Rectal smooth muscle tissue (tissue), 1 donor: ENCODE measurements at regions not wholly inside any gene's neighbourhood (a gene's known extent, or its start where the extent isn't known, plus 50 kb on each side); places are given as distances from the start of the nearest gene placed in this dataset.
"Not testable (repeated sequence)": the region's sequence is repeated elsewhere in the genome, so short reads cannot be mapped to it uniquely, and the experiment has no call there.

Source experiments
- H3K27ac ChIP-seq: one replicate; pipeline ENCODE4 v1.7.0; 2013; ENCODE audit warnings: low read depth, low read length, inconsistent platforms
- H3K27me3 ChIP-seq: one replicate; pipeline ENCODE4 v1.7.0; 2013; ENCODE audit warnings: low read length; ENCODE audit not compliant: control insufficient read depth, insufficient read depth
- H3K36me3 ChIP-seq: one replicate; pipeline ENCODE4 v1.7.0; 2013; ENCODE audit warnings: low read length; ENCODE audit not compliant: control insufficient read depth, insufficient read depth
- H3K4me1 ChIP-seq: one replicate; pipeline ENCODE4 v1.7.0; 2013; ENCODE audit warnings: low read length; ENCODE audit not compliant: control insufficient read depth, insufficient read depth
- H3K4me3 ChIP-seq: one replicate; pipeline ENCODE4 v1.7.0; 2013; ENCODE audit warnings: low read length
- H3K9ac ChIP-seq: one replicate; pipeline ENCODE4 v1.7.0; 2013; ENCODE audit warnings: low read length

- H3K27me3 ChIP-seq = no peaks in the 10 kb centered on the region
- H3K4me3 ChIP-seq = no peak overlapping the region
- no peaks in the 10 kb centered on the region for H3K36me3 ChIP-seq
- no peaks in the 10 kb centered on the region for H3K4me1 ChIP-seq
- no peak overlapping the region for H3K9ac ChIP-seq
- H3K27ac ChIP-seq = no peak overlapping the region
Measured at GRCh38 chr19:29040951-29041350, 172.0 kb downstream of the UQCRFS1 start.

- no peaks in the 10 kb centered on the region for H3K27me3 ChIP-seq
- no peak overlapping the region for H3K27ac ChIP-seq
- H3K4me3 ChIP-seq = no peak overlapping the region
Measured at GRCh38 chr19:29040292-29040691, 172.7 kb downstream of the UQCRFS1 start.

GRCh38 chr19:29039036-29039435 lies 173.9 kb downstream of the UQCRFS1 start:
- not testable (repeated sequence) for H3K36me3 ChIP-seq

More at GRCh38 chr19:29040292-29040691, 172.7 kb downstream of the UQCRFS1 start:
- Histone ChIP-seq H3K36me3 (no peaks in the 10 kb centered on the region), H3K9ac (no peak overlapping the region), H3K4me1 (no peaks in the 10 kb centered on the region)

GRCh38 chr19:29031216-29031615 lies 181.7 kb downstream of the UQCRFS1 start:
- Histone ChIP-seq H3K4me1 (no peaks in the 10 kb centered on the region), H3K36me3 (no peaks in the 10 kb centered on the region), H3K9ac (no peak overlapping the region), H3K27me3 (no peaks in the 10 kb centered on the region), H3K27ac (no peak overlapping the region), H3K4me3 (no peak overlapping the region)

More at GRCh38 chr19:29039036-29039435, 173.9 kb downstream of the UQCRFS1 start:
- H3K27me3 ChIP-seq, H3K9ac ChIP-seq, H3K4me1 ChIP-seq, H3K27ac ChIP-seq, H3K4me3 ChIP-seq: not testable (repeated sequence)

GRCh38 chr19:29029268-29029958 lies 183.5 kb downstream of the UQCRFS1 start:
- Histone ChIP-seq H3K4me1 (no peaks in the 10 kb centered on the region), H3K27me3 (no peaks in the 10 kb centered on the region), H3K9ac (no peak overlapping the region), H3K36me3 (no peaks in the 10 kb centered on the region), H3K27ac (no peak overlapping the region), H3K4me3 (no peak overlapping the region)

GRCh38 chr19:29022599-29022998 lies 190.4 kb downstream of the UQCRFS1 start:
- no peaks in the 10 kb centered on the region for H3K4me1 ChIP-seq
- H3K27me3 ChIP-seq = no peaks in the 10 kb centered on the region
- no peak overlapping the region for H3K27ac ChIP-seq

GRCh38 chr19:29022165-29022564 lies 190.8 kb downstream of the UQCRFS1 start:
- Histone ChIP-seq H3K4me1 (no peaks in the 10 kb centered on the region), H3K27ac (no peak overlapping the region), H3K27me3 (no peaks in the 10 kb centered on the region), H3K4me3 (no peak overlapping the region), H3K9ac (no peak overlapping the region), H3K36me3 (no peaks in the 10 kb centered on the region)

More at GRCh38 chr19:29022599-29022998, 190.4 kb downstream of the UQCRFS1 start:
- H3K9ac ChIP-seq = no peak overlapping the region
- H3K4me3 ChIP-seq = no peak overlapping the region
- H3K36me3 ChIP-seq = no peaks in the 10 kb centered on the region

- no peak overlapping the region for H3K4me3 ChIP-seq
- no peaks in the 10 kb centered on the region for H3K4me1 ChIP-seq
- H3K27me3 ChIP-seq = no peaks in the 10 kb centered on the region
- no peak overlapping the region for H3K27ac ChIP-seq
- no peak overlapping the region for H3K9ac ChIP-seq
- H3K36me3 ChIP-seq = no peaks in the 10 kb centered on the region
Measured at GRCh38 chr19:29021232-29021916, 191.6 kb downstream of the UQCRFS1 start.

GRCh38 chr19:29019403-29019802 lies 193.5 kb downstream of the UQCRFS1 start:
- Histone ChIP-seq H3K9ac (no peak overlapping the region), H3K4me3 (no peak overlapping the region), H3K4me1 (no peaks in the 10 kb centered on the region), H3K36me3 (no peaks in the 10 kb centered on the region), H3K27me3 (no peaks in the 10 kb centered on the region), H3K27ac (no peak overlapping the region)

GRCh38 chr19:29018542-29018941 lies 194.4 kb downstream of the UQCRFS1 start:
- H3K9ac ChIP-seq = no peak overlapping the region
- no peaks in the 10 kb centered on the region for H3K4me1 ChIP-seq
- no peak overlapping the region for H3K4me3 ChIP-seq
- no peaks in the 10 kb centered on the region for H3K36me3 ChIP-seq
- no peaks in the 10 kb centered on the region for H3K27me3 ChIP-seq
- H3K27ac ChIP-seq = no peak overlapping the region

GRCh38 chr19:29017788-29018187 lies 195.2 kb downstream of the UQCRFS1 start:
- no peak overlapping the region for H3K9ac ChIP-seq
- H3K4me3 ChIP-seq = no peak overlapping the region
- H3K36me3 ChIP-seq = no peaks in the 10 kb centered on the region
- H3K27me3 ChIP-seq = no peaks in the 10 kb centered on the region
- no peaks in the 10 kb centered on the region for H3K4me1 ChIP-seq
- H3K27ac ChIP-seq = no peak overlapping the region

GRCh38 chr19:29016926-29017760 lies 195.8 kb downstream of the UQCRFS1 start:
- no peaks in the 10 kb centered on the region for H3K36me3 ChIP-seq
- H3K9ac ChIP-seq = no peak overlapping the region
- no peak overlapping the region for H3K27ac ChIP-seq
- H3K4me1 ChIP-seq = no peaks in the 10 kb centered on the region
- H3K27me3 ChIP-seq = no peaks in the 10 kb centered on the region
- no peak overlapping the region for H3K4me3 ChIP-seq
